ENCODE measurements at regions not wholly inside any gene's neighbourhood (a gene's known extent, or its start where the extent isn't known, plus 50 kb on each side); places are given as distances from the start of the nearest gene placed in this dataset.

DNA sequence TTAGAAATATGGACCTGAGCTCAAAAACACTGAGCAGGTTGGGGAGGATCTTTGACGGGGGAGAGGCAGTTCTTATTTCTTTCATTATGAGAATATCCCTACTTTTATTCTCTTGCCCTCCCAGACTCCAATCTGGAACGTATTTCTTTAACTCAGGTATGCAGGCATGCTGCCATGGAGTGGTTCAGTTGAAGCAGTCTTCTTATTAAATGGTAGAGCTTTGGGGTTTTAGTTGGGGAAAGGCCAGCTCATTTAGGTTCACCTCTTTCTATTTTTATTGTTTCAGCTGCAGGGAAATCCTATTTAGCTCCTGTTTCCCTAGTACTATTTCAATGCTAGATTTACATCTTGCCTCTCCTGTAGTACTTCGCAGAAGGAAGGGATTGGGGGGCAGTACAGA, 198.9 kb downstream of the TTLL7 start:
- TF ChIP-seq, protein P1, sequence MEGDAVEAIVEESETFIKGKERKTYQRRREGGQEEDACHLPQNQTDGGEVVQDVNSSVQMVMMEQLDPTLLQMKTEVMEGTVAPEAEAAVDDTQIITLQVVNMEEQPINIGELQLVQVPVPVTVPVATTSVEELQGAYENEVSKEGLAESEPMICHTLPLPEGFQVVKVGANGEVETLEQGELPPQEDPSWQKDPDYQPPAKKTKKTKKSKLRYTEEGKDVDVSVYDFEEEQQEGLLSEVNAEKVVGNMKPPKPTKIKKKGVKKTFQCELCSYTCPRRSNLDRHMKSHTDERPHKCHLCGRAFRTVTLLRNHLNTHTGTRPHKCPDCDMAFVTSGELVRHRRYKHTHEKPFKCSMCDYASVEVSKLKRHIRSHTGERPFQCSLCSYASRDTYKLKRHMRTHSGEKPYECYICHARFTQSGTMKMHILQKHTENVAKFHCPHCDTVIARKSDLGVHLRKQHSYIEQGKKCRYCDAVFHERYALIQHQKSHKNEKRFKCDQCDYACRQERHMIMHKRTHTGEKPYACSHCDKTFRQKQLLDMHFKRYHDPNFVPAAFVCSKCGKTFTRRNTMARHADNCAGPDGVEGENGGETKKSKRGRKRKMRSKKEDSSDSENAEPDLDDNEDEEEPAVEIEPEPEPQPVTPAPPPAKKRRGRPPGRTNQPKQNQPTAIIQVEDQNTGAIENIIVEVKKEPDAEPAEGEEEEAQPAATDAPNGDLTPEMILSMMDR (IDR thresholded peaks at IDR 0.05): no peak

DNA sequence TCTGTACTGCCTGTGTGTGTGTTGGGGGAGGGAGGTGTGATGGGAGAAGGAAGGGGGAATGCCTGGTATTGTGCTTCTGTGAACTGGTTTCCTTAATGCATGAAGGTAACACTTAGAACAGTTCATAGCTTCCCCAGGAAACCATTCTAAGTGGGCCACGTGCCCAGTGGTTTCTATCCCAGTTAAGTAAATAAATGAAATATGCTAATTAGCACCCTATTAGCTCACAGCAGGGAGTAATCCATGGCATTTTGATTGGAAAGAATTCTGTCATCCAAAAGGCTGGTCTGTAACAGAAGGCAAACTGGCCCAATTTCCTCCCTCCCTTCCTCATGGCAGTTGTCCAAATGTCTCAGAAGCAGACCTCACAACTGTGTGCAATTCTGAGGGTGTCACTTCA, 199.3 kb downstream of the TTLL7 start:
- TF ChIP-seq, protein P1 (IDR thresholded peaks at IDR 0.05): no peak

- TF ChIP-seq, protein P1 (IDR thresholded peaks at IDR 0.05): no peak
These were observed 200.0 kb downstream of the TTLL7 start for GRCh38 chr1:83798965-83799364.

- TF ChIP-seq, protein P1 (IDR thresholded peaks at IDR 0.05): no peak
These were observed 202.5 kb downstream of the TTLL7 start for GRCh38 chr1:83796409-83796808.

GRCh38 chr1:83794384-83794783, 204.5 kb downstream of the TTLL7 start:
- TF ChIP-seq, protein P1 (IDR thresholded peaks at IDR 0.05): no peak

GRCh38 chr1:83791821-83792437, 207.0 kb downstream of the TTLL7 start:
- TF ChIP-seq, protein P1 (IDR thresholded peaks at IDR 0.05): no peak

DNA sequence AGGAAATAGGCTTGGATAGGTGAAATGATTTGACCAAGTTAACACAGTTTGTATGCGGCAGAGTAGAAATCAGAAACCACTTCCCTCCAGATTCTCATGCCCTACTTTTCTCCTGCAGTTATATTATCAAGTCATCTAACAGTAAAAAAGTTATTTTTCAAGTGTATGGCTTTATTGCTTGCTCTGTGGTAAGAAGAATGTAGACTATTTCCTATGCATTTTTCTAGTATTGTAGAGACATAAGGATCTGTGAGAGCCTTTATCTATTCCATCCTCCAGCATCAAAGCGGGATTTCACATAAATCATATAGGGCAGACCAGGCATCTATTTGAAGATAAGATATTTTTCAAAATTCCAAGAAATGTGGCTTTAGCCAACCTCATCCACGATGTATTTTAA, 208.5 kb downstream of the TTLL7 start:
- TF ChIP-seq, protein P1 (IDR thresholded peaks at IDR 0.05): no peak
